ENCODE measurements at regions not wholly inside any gene's neighbourhood (a gene's known extent, or its start where the extent isn't known, plus 50 kb on each side); places are given as distances from the start of the nearest gene placed in this dataset.

DNA sequence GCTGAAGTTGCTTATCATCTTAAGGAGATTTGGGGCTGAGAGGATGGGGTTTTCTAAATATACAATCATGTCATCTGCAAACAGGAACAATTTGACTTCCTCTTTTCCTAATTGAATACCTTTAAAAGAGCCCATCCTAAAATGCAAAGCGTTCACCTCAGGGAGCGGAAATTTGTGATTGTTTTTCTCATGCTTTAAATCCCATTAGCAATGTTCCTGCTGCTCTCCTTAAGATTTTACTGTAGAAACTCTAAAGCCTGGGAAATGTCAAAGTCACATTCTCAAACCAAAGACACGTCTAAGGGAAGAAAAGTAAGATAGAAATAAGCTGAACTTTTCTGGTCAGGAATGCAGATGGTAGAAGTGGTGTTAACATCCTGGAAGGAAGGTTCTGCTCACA, 285.8 kb upstream of the MAP2 start:
- TF ChIP-seq, protein P1, sequence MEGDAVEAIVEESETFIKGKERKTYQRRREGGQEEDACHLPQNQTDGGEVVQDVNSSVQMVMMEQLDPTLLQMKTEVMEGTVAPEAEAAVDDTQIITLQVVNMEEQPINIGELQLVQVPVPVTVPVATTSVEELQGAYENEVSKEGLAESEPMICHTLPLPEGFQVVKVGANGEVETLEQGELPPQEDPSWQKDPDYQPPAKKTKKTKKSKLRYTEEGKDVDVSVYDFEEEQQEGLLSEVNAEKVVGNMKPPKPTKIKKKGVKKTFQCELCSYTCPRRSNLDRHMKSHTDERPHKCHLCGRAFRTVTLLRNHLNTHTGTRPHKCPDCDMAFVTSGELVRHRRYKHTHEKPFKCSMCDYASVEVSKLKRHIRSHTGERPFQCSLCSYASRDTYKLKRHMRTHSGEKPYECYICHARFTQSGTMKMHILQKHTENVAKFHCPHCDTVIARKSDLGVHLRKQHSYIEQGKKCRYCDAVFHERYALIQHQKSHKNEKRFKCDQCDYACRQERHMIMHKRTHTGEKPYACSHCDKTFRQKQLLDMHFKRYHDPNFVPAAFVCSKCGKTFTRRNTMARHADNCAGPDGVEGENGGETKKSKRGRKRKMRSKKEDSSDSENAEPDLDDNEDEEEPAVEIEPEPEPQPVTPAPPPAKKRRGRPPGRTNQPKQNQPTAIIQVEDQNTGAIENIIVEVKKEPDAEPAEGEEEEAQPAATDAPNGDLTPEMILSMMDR (IDR thresholded peaks at IDR 0.05): no peak
- TF ChIP-seq POLR2A (IDR thresholded peaks at IDR 0.05): no peak

All from Peyer's patch (tissue), 4 donors.